Esophagus squamous epithelium (tissue), 4 donors: ENCODE measurements at regions not wholly inside any gene's neighbourhood (a gene's known extent, or its start where the extent isn't known, plus 50 kb on each side); places are given as distances from the start of the nearest gene placed in this dataset.

ENCODE experiments used
- POLR2A ChIP-seq, 4 donors: fragments of 450-650 bp; IDR thresholded peaks; one replicate each; pipeline ENCODE4 v1.6.1; 2017; ENCODE audit warnings: antibody characterized with exemption in 4 of 4, mild to moderate bottlenecking in 4 of 4, moderate library complexity in 3 of 4
- TF ChIP-seq, protein P1 (sequence below), 6 experiments: fragments of 450-650 bp in 4 of 6; fragments of 200-600 bp in 2 of 6; sonication (generic) in 2 of 6; IDR thresholded peaks; one replicate each; pipeline ENCODE4 v1.5.1; 2016 to 2019; ENCODE audit warnings: antibody characterized with exemption in 6 of 6, mild to moderate bottlenecking in 4 of 6, moderate library complexity in 4 of 6

- TF ChIP-seq, protein P1, sequence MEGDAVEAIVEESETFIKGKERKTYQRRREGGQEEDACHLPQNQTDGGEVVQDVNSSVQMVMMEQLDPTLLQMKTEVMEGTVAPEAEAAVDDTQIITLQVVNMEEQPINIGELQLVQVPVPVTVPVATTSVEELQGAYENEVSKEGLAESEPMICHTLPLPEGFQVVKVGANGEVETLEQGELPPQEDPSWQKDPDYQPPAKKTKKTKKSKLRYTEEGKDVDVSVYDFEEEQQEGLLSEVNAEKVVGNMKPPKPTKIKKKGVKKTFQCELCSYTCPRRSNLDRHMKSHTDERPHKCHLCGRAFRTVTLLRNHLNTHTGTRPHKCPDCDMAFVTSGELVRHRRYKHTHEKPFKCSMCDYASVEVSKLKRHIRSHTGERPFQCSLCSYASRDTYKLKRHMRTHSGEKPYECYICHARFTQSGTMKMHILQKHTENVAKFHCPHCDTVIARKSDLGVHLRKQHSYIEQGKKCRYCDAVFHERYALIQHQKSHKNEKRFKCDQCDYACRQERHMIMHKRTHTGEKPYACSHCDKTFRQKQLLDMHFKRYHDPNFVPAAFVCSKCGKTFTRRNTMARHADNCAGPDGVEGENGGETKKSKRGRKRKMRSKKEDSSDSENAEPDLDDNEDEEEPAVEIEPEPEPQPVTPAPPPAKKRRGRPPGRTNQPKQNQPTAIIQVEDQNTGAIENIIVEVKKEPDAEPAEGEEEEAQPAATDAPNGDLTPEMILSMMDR (IDR thresholded peaks at IDR 0.05) = no peak
- no peak for TF ChIP-seq POLR2A (IDR thresholded peaks at IDR 0.05)
These were observed 210.8 kb downstream of the GRIN2B start for GRCh38 chr12:13770576-13770975.
